Spinal cord (tissue), 9 donors: ENCODE measurements at regions not wholly inside any gene's neighbourhood (a gene's known extent, or its start where the extent isn't known, plus 50 kb on each side); places are given as distances from the start of the nearest gene placed in this dataset.

Experiments used
- DNase-seq, 6 donors: peaks; one replicate each; pipeline versions ENCODE4 v3.0.0 to v3.0.0-alpha.2; 2013 to 2015; ENCODE audit warnings: low spot score in 6 of 6, low read depth in 4 of 6
- H3K27ac ChIP-seq: one replicate; pipeline ENCODE4 v1.5.1; 2013; ENCODE audit warnings: low read depth, low read length, control low read depth
- H3K27me3 ChIP-seq: one replicate; pipeline ENCODE4 v1.6.1; 2013; ENCODE audit warnings: low read length; ENCODE audit not compliant: control insufficient read depth, insufficient read depth
- H3K36me3 ChIP-seq: one replicate; pipeline ENCODE4 v1.6.1; 2013; ENCODE audit warnings: low read length; ENCODE audit not compliant: control insufficient read depth, insufficient read depth
- H3K4me1 ChIP-seq: one replicate; pipeline ENCODE4 v1.6.1; 2013; ENCODE audit warnings: low read length; ENCODE audit not compliant: control insufficient read depth, insufficient read depth
- H3K4me3 ChIP-seq: one replicate; pipeline ENCODE4 v1.5.1; 2013; ENCODE audit warnings: low read depth, low read length, control low read depth
- H3K9me3 ChIP-seq: one replicate; pipeline ENCODE4 v1.6.1; 2013; ENCODE audit warnings: low read length; ENCODE audit not compliant: control insufficient read depth, insufficient read depth
- WGBS: methylation state at CpG from one replicate; pipeline ENCODE4 v1.1.5; 2013; ENCODE audit warnings: missing lambda C conversion rate; ENCODE audit not compliant: insufficient coverage; 5-methylcytosine and 5-hydroxymethylcytosine counted together
- donor health status: healthy.

GRCh38 chr7:53302496-53303246, 267.2 kb downstream of the POM121L12 start:
- no peak overlapping the region for H3K4me3 ChIP-seq
- 21% methylated on average over 2 of the region's 4 CpGs for WGBS
- H3K27ac ChIP-seq, result no peak overlapping the region
- H3K36me3 ChIP-seq, result no peaks in the 10 kb centered on the region
- no peaks in the 10 kb centered on the region for H3K9me3 ChIP-seq
- no peaks in the 10 kb centered on the region for H3K27me3 ChIP-seq
- H3K4me1 ChIP-seq, result no peaks in the 10 kb centered on the region
- peak in 2 of 6 donors; percentile 23 to 73 for DNase-seq

- no peaks in the 10 kb centered on the region for H3K4me1 ChIP-seq
- H3K9me3 ChIP-seq, result no peaks in the 10 kb centered on the region
- H3K27me3 ChIP-seq, result no peaks in the 10 kb centered on the region
- no peaks in the 10 kb centered on the region for H3K36me3 ChIP-seq
- DNase-seq, result no peak
- 94% methylated on average over 2 of the region's 2 CpGs for WGBS
- H3K4me3 ChIP-seq, result no peak overlapping the region
- no peak overlapping the region for H3K27ac ChIP-seq
Measured at GRCh38 chr7:53303781-53304180, 268.3 kb downstream of the POM121L12 start.

- Histone ChIP-seq H3K4me3 (no peak overlapping the region), H3K27me3 (no peaks in the 10 kb centered on the region), H3K9me3 (no peaks in the 10 kb centered on the region), H3K27ac (no peak overlapping the region), H3K36me3 (no peaks in the 10 kb centered on the region), H3K4me1 (no peaks in the 10 kb centered on the region)
- 88% methylated on average over 1 of the region's 3 CpGs for WGBS
- DNase-seq, result no peak
Measured at GRCh38 chr7:53306846-53307245, 271.4 kb downstream of the POM121L12 start.

GRCh38 chr7:53311205-53311604, 275.8 kb downstream of the POM121L12 start:
- no peaks in the 10 kb centered on the region for H3K9me3 ChIP-seq
- peaks cover 3% of the 10 kb centered on the region for H3K4me1 ChIP-seq
- no peak for DNase-seq
- no peaks in the 10 kb centered on the region for H3K27me3 ChIP-seq
- H3K27ac ChIP-seq, result no peak overlapping the region
- no peak overlapping the region for H3K4me3 ChIP-seq
- no peaks in the 10 kb centered on the region for H3K36me3 ChIP-seq
- 43% methylated on average over 5 of the region's 5 CpGs for WGBS

- Histone ChIP-seq H3K4me3 (no peak overlapping the region), H3K9me3 (no peaks in the 10 kb centered on the region), H3K27me3 (no peaks in the 10 kb centered on the region), H3K4me1 (peaks cover 3% of the 10 kb centered on the region), H3K36me3 (no peaks in the 10 kb centered on the region), H3K27ac (no peak overlapping the region)
- 42% methylated on average over 2 of the region's 6 CpGs for WGBS
- DNase-seq, result peak; percentile 22 to 89 (median 47)
Measured at GRCh38 chr7:53315981-53316380, 280.5 kb downstream of the POM121L12 start.

- Histone ChIP-seq H3K4me1 (peaks cover 3% of the 10 kb centered on the region), H3K27me3 (no peaks in the 10 kb centered on the region), H3K4me3 (no peak overlapping the region), H3K9me3 (no peaks in the 10 kb centered on the region), H3K36me3 (no peaks in the 10 kb centered on the region), H3K27ac (no peak overlapping the region)
- WGBS, result 100% methylated on average over 1 of the region's 4 CpGs
- DNase-seq, result no peak
Measured at GRCh38 chr7:53318566-53318965, 283.1 kb downstream of the POM121L12 start.

GRCh38 chr7:53325061-53325460, 289.6 kb downstream of the POM121L12 start:
- Histone ChIP-seq H3K27me3 (no peaks in the 10 kb centered on the region), H3K36me3 (no peaks in the 10 kb centered on the region), H3K4me3 (no peak overlapping the region), H3K9me3 (no peaks in the 10 kb centered on the region), H3K4me1 (no peaks in the 10 kb centered on the region), H3K27ac (no peak overlapping the region)
- DNase-seq, result no peak
- no CpG with 5 or more reads among the region's 2 CpGs for WGBS

GRCh38 chr7:53326634-53327033, 291.2 kb downstream of the POM121L12 start:
- H3K9me3 ChIP-seq, result no peaks in the 10 kb centered on the region
- H3K4me1 ChIP-seq, result no peaks in the 10 kb centered on the region
- no peaks in the 10 kb centered on the region for H3K36me3 ChIP-seq
- H3K27ac ChIP-seq, result no peak overlapping the region
- no peaks in the 10 kb centered on the region for H3K27me3 ChIP-seq
- H3K4me3 ChIP-seq, result no peak overlapping the region
- 40% methylated on average over 1 of the region's 6 CpGs for WGBS
- DNase-seq, result no peak

GRCh38 chr7:53336105-53336668, 300.8 kb downstream of the POM121L12 start:
- peaks cover 11% of the 10 kb centered on the region for H3K9me3 ChIP-seq
- WGBS, result 98% methylated on average over 7 of the region's 8 CpGs
- H3K4me3 ChIP-seq, result no peak overlapping the region
- H3K4me1 ChIP-seq, result no peaks in the 10 kb centered on the region
- no peaks in the 10 kb centered on the region for H3K27me3 ChIP-seq
- no peak for DNase-seq
- H3K27ac ChIP-seq, result no peak overlapping the region
- H3K36me3 ChIP-seq, result no peaks in the 10 kb centered on the region

- no peak overlapping the region for H3K4me3 ChIP-seq
- WGBS, result 100% methylated on average over 1 of the region's 1 CpG
- H3K27ac ChIP-seq, result no peak overlapping the region
- H3K36me3 ChIP-seq, result no peaks in the 10 kb centered on the region
- peaks cover 15% of the 10 kb centered on the region for H3K9me3 ChIP-seq
- H3K4me1 ChIP-seq, result no peaks in the 10 kb centered on the region
- DNase-seq, result no peak
- H3K27me3 ChIP-seq, result no peaks in the 10 kb centered on the region
Measured at GRCh38 chr7:53340220-53340619, 304.8 kb downstream of the POM121L12 start.
